Left lung (tissue), 4 donors: ENCODE measurements at regions not wholly inside any gene's neighbourhood (a gene's known extent, or its start where the extent isn't known, plus 50 kb on each side); places are given as distances from the start of the nearest gene placed in this dataset.
"Not testable (repeated sequence)": the region's sequence is repeated elsewhere in the genome, so short reads cannot be mapped to it uniquely, and the experiment has no call there.

ENCODE experiments used
- ATAC-seq: fragments of 200-7000 bp; cut with Tn5 transposase; one replicate; pipeline ENCODE4 v1.9.1; 2020; ENCODE audit warnings: moderate library complexity
- DNase-seq, 4 donors: peaks; one replicate each; pipeline ENCODE4 v3.0.0-alpha.2; 2013 to 2020
- H3K27ac ChIP-seq, 2 donors: fragments of 200-600 bp; sonication (generic) in 1 of 2; one replicate each; pipeline versions ENCODE4 v1.5.0 to v1.8.0; 2020 to 2021
- H3K27me3 ChIP-seq, 2 donors: fragments of 200-600 bp; sonication (generic) in 1 of 2; one replicate each; pipeline versions ENCODE4 v1.5.0 to v1.8.0; 2020 to 2021
- H3K36me3 ChIP-seq, 2 donors: fragments of 200-600 bp; sonication (generic) in 1 of 2; one replicate each; pipeline versions ENCODE4 v1.5.0 to v1.8.0; 2020 to 2021
- H3K4me1 ChIP-seq, 2 donors: fragments of 200-600 bp; one replicate each; pipeline ENCODE4 v1.8.0; 2021
- H3K4me3 ChIP-seq, 2 donors: fragments of 200-600 bp; sonication (generic) in 1 of 2; one replicate each; pipeline versions ENCODE4 v1.5.0 to v1.8.0; 2020 to 2021; ENCODE audit warnings: mild to moderate bottlenecking in 1 of 2
- H3K9me3 ChIP-seq, 2 donors: fragments of 200-600 bp; sonication (generic) in 1 of 2; one replicate each; pipeline versions ENCODE4 v1.5.0 to v1.8.0; 2020 to 2021
- CTCF ChIP-seq, 2 donors: fragments of 200-600 bp; sonication (generic) in 1 of 2; IDR thresholded peaks; one replicate each; pipeline versions ENCODE4 v1.5.0 to v1.8.0; 2021; ENCODE audit warnings: antibody characterized with exemption in 2 of 2
- intact Hi-C, 2 donors: fragments of 100-400 bp; cut with DNase I; formaldehyde crosslinking; loops; one replicate each; pipeline versions ENCODE4 v1.11.2 to v1.14.2; 2022
- donor health status: DM: no; HTN: yes; CAD: no.
- donor health status: DM: no; HTN: no; CAD: no.

GRCh38 chr20:16821211-16822089 is 73.3 kb downstream of the OTOR start:
- no peak overlapping the region for H3K4me3 ChIP-seq
- DNase-seq, result peak in 1 of 4 donors; percentile 16
- H3K36me3 ChIP-seq, result no peaks in the 10 kb centered on the region
- TF ChIP-seq CTCF (IDR thresholded peaks at IDR 0.05), result peak; percentile 66 to 87
- H3K27me3 ChIP-seq, result peaks cover 0 to 6% of the 10 kb centered on the region in 2 donors
- H3K27ac ChIP-seq, result no peak overlapping the region
- intact Hi-C loops, result no loop called here
- no peaks in the 10 kb centered on the region for H3K9me3 ChIP-seq
- no peaks in the 10 kb centered on the region for H3K4me1 ChIP-seq
- peak; percentile 93 for ATAC-seq

GRCh38 chr20:16824664-16825063 is 76.5 kb downstream of the OTOR start:
- H3K27me3 ChIP-seq, result peaks cover 0 to 6% of the 10 kb centered on the region in 2 donors
- H3K4me3 ChIP-seq, result no peak overlapping the region
- ATAC-seq (no peak), DNase-seq (no peak)
- H3K4me1 ChIP-seq, result no peaks in the 10 kb centered on the region
- H3K9me3 ChIP-seq, result no peaks in the 10 kb centered on the region
- intact Hi-C loops, result no loop called here
- no peak for TF ChIP-seq CTCF (IDR thresholded peaks at IDR 0.05)
- H3K27ac ChIP-seq, result no peak overlapping the region
- H3K36me3 ChIP-seq, result no peaks in the 10 kb centered on the region

GRCh38 chr20:16828666-16829305 is 80.6 kb downstream of the OTOR start:
- Histone ChIP-seq H3K9me3 (no peaks in the 10 kb centered on the region), H3K27ac (no peak overlapping the region), H3K27me3 (no peaks in the 10 kb centered on the region), H3K4me3 (no peak overlapping the region), H3K36me3 (no peaks in the 10 kb centered on the region), H3K4me1 (no peaks in the 10 kb centered on the region)
- DNase-seq, result peak in 1 of 4 donors; percentile 13
- no peak for ATAC-seq
- no peak for TF ChIP-seq CTCF (IDR thresholded peaks at IDR 0.05)
- intact Hi-C loops, result no loop called here

- H3K4me3 ChIP-seq, H3K36me3 ChIP-seq, ATAC-seq, H3K27ac ChIP-seq, H3K9me3 ChIP-seq, H3K27me3 ChIP-seq, DNase-seq, H3K4me1 ChIP-seq, intact Hi-C loops: not testable (repeated sequence)
Measured at GRCh38 chr20:16835690-16836089, 87.5 kb downstream of the OTOR start.

- no peak for ATAC-seq
- Histone ChIP-seq H3K4me3 (no peak overlapping the region), H3K9me3 (no peaks in the 10 kb centered on the region), H3K4me1 (no peaks in the 10 kb centered on the region), H3K27me3 (no peaks in the 10 kb centered on the region), H3K36me3 (no peaks in the 10 kb centered on the region), H3K27ac (no peak overlapping the region)
- intact Hi-C loops, result no loop called here
- no peak for DNase-seq
- TF ChIP-seq CTCF (IDR thresholded peaks at IDR 0.05), result no peak
Measured at GRCh38 chr20:16842486-16843120, 94.4 kb downstream of the OTOR start.
